PC-3 (cell line): ENCODE measurements at regions not wholly inside any gene's neighbourhood (a gene's known extent, or its start where the extent isn't known, plus 50 kb on each side); places are given as distances from the start of the nearest gene placed in this dataset.

ENCODE experiments used
- ATAC-seq: fragments of 200-7000 bp; cut with Tn5 transposase; 2 replicates; pipeline ENCODE4 v1.9.1; 2020; ENCODE audit warnings: mild to moderate bottlenecking, moderate library complexity
- BruUV-seq: library from RNA; stranded (reverse); fragments of 400-500 nt; replicated peaks from 2 replicates; lab custom pipeline; 2021; lab: Mats Ljungman, UMichigan
- CTCF ChIA-PET: fragments of 300-600 bp; sonication (Branson Sonifier 250); formaldehyde crosslinking; loops from one replicate; lab custom pipeline; 2022; ENCODE audit warnings: antibody characterized with exemption; lab: Charles Lee
- POLR2A ChIA-PET: fragments of 300-600 bp; sonication (Branson Sonifier 250); formaldehyde crosslinking; loops from one replicate; lab custom pipeline; 2022; ENCODE audit warnings: antibody characterized with exemption; ENCODE audit not compliant: unreplicated experiment; lab: Charles Lee
- DNase-seq: peaks from one replicate; pipeline ENCODE4 v3.0.0-alpha.2; 2015
- H2AFZ ChIP-seq: fragments of 300-600 bp; sonication (generic); 2 replicates; pipeline ENCODE4 v1.6.0; 2016; ENCODE audit warnings: antibody characterized with exemption, low read length
- H3F3A ChIP-seq: fragments of 300-600 bp; sonication (generic); one replicate; pipeline ENCODE4 v1.6.0; 2017; ENCODE audit warnings: antibody characterized with exemption, low read length, control low read depth, mild to moderate bottlenecking; ENCODE audit not compliant: unreplicated experiment
- H3K27ac ChIP-seq: fragments of 300-600 bp; sonication (generic); 2 replicates; pipeline ENCODE4 v1.5.1; 2016; ENCODE audit warnings: mild to moderate bottlenecking, low read length
- H3K27me3 ChIP-seq: fragments of 300-600 bp; sonication (generic); 2 replicates; pipeline ENCODE4 v1.6.1; 2016; ENCODE audit warnings: low read length, mixed read lengths
- H3K36me3 ChIP-seq: fragments of 300-600 bp; sonication (generic); 2 replicates; pipeline ENCODE4 v1.6.1; 2016; ENCODE audit warnings: low read depth, mixed run types, low read length, mixed read lengths
- H3K4me1 ChIP-seq: fragments of 300-600 bp; sonication (generic); 2 replicates; pipeline ENCODE4 v1.5.1; 2016; ENCODE audit warnings: low read length; ENCODE audit not compliant: insufficient read depth
- H3K4me2 ChIP-seq: fragments of 300-600 bp; sonication (generic); 2 replicates; pipeline ENCODE4 v1.6.0; 2016; ENCODE audit warnings: low read length
- H3K4me3 ChIP-seq: fragments of 300-600 bp; sonication (generic); 2 replicates; pipeline ENCODE4 v1.5.1; 2016; ENCODE audit warnings: mild to moderate bottlenecking, low read length, mixed read lengths
- H3K79me2 ChIP-seq: fragments of 300-600 bp; sonication (generic); 2 replicates; pipeline ENCODE4 v1.6.1; 2017; ENCODE audit warnings: low read length, mixed read lengths
- H3K9ac ChIP-seq: fragments of 300-600 bp; sonication (generic); 2 replicates; pipeline ENCODE4 v1.6.0; 2016; ENCODE audit warnings: mild to moderate bottlenecking, low read length
- H3K9me2 ChIP-seq: fragments of 300-600 bp; sonication (generic); replicated peaks from 2 replicates; pipeline ENCODE4 v1.6.1; 2016; ENCODE audit warnings: mixed run types, low read length, mixed read lengths
- H3K9me3 ChIP-seq: fragments of 300-600 bp; sonication (generic); 2 replicates; pipeline ENCODE4 v1.6.1; 2016; ENCODE audit warnings: low read length, mixed read lengths
- H4K20me1 ChIP-seq: fragments of 300-600 bp; sonication (generic); 2 replicates; pipeline ENCODE4 v1.6.1; 2016; ENCODE audit warnings: low read length, mixed read lengths
- EZH2 ChIP-seq: fragments of 300-600 bp; sonication (generic); IDR thresholded peaks from one replicate; pipeline ENCODE4 v1.6.1; 2017; ENCODE audit warnings: antibody characterized with exemption, mild to moderate bottlenecking, low read length; ENCODE audit not compliant: unreplicated experiment
- EZH2phosphoT487 ChIP-seq: fragments of 300-600 bp; sonication (generic); IDR thresholded peaks from 2 replicates; pipeline ENCODE4 v1.6.1; 2018; ENCODE audit warnings: mild to moderate bottlenecking, antibody characterized with exemption, low read length, borderline replicate concordance
- intact Hi-C: fragments of 100-400 bp; cut with micrococcal nuclease; formaldehyde crosslinking; loops from 2 replicates; pipeline ENCODE4 v1.9.0; 2023
- TF ChIP-seq, protein P1 (sequence below): fragments of 300-600 bp; sonication (generic); conservative IDR thresholded peaks from 2 replicates; pipeline ENCODE4 v1.5.1; 2017; ENCODE audit warnings: antibody characterized with exemption, low read depth, mild to moderate bottlenecking, low read length

DNA sequence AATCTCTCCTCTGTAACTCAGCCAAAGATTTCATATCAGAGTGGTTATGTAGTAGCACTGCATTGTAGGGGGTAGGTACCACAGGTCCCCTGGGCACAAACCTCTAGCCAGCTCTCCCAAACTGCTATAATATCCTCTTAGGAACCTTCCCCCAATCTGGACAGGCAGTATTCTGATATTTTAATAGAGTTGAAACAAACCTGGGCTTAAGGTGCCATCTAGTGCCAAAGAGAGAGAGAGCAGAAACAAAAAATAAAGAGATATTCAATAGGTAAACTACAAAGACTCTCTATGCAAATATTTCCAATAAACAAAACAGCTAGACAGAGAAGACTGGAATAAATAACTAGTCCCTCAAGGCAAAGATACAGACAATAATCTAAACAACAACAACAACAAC lies 1070.0 kb downstream of the CDH11 start:
- CTCF ChIA-PET: interaction anchor here (0.7 kb wide), 2 partner anchors 20 to 114 kb away, joined by 3 read pairs; no protein-coding TSS in a partner anchor
- intact Hi-C loops: loop anchor here (2.0 to 5.0 kb wide), 2 partner anchors 590 to 691 kb away; no protein-coding TSS in a partner anchor
- Histone ChIP-seq H3K4me3 (no peak overlapping the region), H3K27me3 (no peaks in the 10 kb centered on the region), H2AFZ (no peak overlapping the region), H3K36me3 (no peaks in the 10 kb centered on the region), H3K9ac (no peak overlapping the region), H4K20me1 (no peaks in the 10 kb centered on the region), H3K4me2 (no peak overlapping the region), H3K79me2 (no peaks in the 10 kb centered on the region), H3K4me1 (no peaks in the 10 kb centered on the region), H3K27ac (no peak overlapping the region), H3F3A (no peaks in the 10 kb centered on the region), H3K9me2 (no peaks in the 10 kb centered on the region), H3K9me3 (no peaks in the 10 kb centered on the region)
- no TSS peak for BruUV-seq
- POLR2A ChIA-PET: no interaction called here
- TF ChIP-seq, protein P1, sequence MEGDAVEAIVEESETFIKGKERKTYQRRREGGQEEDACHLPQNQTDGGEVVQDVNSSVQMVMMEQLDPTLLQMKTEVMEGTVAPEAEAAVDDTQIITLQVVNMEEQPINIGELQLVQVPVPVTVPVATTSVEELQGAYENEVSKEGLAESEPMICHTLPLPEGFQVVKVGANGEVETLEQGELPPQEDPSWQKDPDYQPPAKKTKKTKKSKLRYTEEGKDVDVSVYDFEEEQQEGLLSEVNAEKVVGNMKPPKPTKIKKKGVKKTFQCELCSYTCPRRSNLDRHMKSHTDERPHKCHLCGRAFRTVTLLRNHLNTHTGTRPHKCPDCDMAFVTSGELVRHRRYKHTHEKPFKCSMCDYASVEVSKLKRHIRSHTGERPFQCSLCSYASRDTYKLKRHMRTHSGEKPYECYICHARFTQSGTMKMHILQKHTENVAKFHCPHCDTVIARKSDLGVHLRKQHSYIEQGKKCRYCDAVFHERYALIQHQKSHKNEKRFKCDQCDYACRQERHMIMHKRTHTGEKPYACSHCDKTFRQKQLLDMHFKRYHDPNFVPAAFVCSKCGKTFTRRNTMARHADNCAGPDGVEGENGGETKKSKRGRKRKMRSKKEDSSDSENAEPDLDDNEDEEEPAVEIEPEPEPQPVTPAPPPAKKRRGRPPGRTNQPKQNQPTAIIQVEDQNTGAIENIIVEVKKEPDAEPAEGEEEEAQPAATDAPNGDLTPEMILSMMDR: peak; percentile 64
- TF ChIP-seq EZH2 (no peak), EZH2phosphoT487 (no peak)
- DNase-seq: peak; percentile 37
- ATAC-seq: peak; percentile 61

DNA sequence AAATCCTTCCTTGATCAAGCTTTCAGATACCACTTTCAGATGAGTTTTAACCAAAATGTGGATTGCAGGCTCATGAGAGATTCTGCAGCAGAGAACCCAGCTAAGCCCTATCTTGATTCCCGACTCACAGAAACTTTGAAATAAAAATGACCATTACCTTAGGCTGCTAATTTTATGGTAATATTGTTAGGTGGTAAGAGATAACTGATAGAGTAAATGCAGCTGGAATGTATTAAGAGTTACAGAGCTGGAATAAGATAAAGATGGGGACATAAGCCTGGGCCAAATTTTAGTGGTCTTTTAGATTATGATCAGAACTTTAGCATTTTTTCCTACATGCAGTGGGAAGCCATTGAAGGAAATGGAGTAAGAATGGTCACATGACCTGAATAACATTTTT lies 1074.0 kb downstream of the CDH11 start:
- no peak for ATAC-seq

DNA sequence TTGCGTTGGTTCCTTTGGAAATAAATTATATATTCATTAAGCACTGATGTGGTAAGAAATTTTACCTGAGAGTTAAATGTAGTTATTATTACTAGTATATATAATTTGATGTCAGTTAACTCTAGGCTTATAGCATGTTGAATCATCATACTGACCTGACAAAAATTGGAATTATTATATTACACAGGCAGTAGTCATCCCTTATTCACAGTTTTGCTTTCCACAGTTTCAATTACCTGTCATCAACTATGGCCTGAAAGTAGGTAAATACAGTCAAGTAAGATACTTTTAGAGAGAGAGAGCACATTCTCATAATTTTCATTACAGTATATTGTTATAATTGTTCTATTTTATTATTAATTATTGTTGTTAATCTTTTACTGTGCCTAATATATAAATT lies 1074.7 kb downstream of the CDH11 start:
- no peaks in the 10 kb centered on the region for H3K36me3 ChIP-seq
- no peak overlapping the region for H2AFZ ChIP-seq
- H3K79me2 ChIP-seq: no peaks in the 10 kb centered on the region
- no peak overlapping the region for H3K9ac ChIP-seq
- H3K27ac ChIP-seq: no peak overlapping the region
- no peaks in the 10 kb centered on the region for H3K9me3 ChIP-seq
- no peak for ATAC-seq
- ChIA-PET CTCF (no interaction called here), POLR2A (no interaction called here)
- TF ChIP-seq EZH2 (no peak), EZH2phosphoT487 (no peak)
- TF ChIP-seq, protein P1: no peak
- H4K20me1 ChIP-seq: no peaks in the 10 kb centered on the region
- H3K4me3 ChIP-seq: no peak overlapping the region
- BruUV-seq: no TSS peak
- no peaks in the 10 kb centered on the region for H3K4me1 ChIP-seq
- H3K27me3 ChIP-seq: no peaks in the 10 kb centered on the region
- intact Hi-C loops: no loop called here
- no peak overlapping the region for H3K4me2 ChIP-seq
- H3F3A ChIP-seq: no peaks in the 10 kb centered on the region
- peak; percentile 38 for DNase-seq
- H3K9me2 ChIP-seq: no peaks in the 10 kb centered on the region

More for the DNA sequence above, 1074.0 kb downstream of the CDH11 start:
- no peaks in the 10 kb centered on the region for H3K27me3 ChIP-seq
- H3K4me2 ChIP-seq: no peak overlapping the region
- no peaks in the 10 kb centered on the region for H4K20me1 ChIP-seq
- intact Hi-C loops: no loop called here
- no peak overlapping the region for H3K27ac ChIP-seq
- no peaks in the 10 kb centered on the region for H3K9me3 ChIP-seq
- DNase-seq: no peak
- H3K9me2 ChIP-seq: no peaks in the 10 kb centered on the region
- no peaks in the 10 kb centered on the region for H3K36me3 ChIP-seq
- no peak for TF ChIP-seq EZH2phosphoT487
- TF ChIP-seq EZH2: no peak
- TF ChIP-seq, protein P1: no peak
- ChIA-PET POLR2A (no interaction called here), CTCF (no interaction called here)
- H3F3A ChIP-seq: no peaks in the 10 kb centered on the region
- H3K9ac ChIP-seq: no peak overlapping the region
- H2AFZ ChIP-seq: no peak overlapping the region
- no peaks in the 10 kb centered on the region for H3K79me2 ChIP-seq
- no peaks in the 10 kb centered on the region for H3K4me1 ChIP-seq
- no TSS peak for BruUV-seq
- H3K4me3 ChIP-seq: no peak overlapping the region
